ENCODE measurements at regions not wholly inside any gene's neighbourhood (a gene's known extent, or its start where the extent isn't known, plus 50 kb on each side); places are given as distances from the start of the nearest gene placed in this dataset.
"Not testable (repeated sequence)": the region's sequence is repeated elsewhere in the genome, so short reads cannot be mapped to it uniquely, and the experiment has no call there.

DNA sequence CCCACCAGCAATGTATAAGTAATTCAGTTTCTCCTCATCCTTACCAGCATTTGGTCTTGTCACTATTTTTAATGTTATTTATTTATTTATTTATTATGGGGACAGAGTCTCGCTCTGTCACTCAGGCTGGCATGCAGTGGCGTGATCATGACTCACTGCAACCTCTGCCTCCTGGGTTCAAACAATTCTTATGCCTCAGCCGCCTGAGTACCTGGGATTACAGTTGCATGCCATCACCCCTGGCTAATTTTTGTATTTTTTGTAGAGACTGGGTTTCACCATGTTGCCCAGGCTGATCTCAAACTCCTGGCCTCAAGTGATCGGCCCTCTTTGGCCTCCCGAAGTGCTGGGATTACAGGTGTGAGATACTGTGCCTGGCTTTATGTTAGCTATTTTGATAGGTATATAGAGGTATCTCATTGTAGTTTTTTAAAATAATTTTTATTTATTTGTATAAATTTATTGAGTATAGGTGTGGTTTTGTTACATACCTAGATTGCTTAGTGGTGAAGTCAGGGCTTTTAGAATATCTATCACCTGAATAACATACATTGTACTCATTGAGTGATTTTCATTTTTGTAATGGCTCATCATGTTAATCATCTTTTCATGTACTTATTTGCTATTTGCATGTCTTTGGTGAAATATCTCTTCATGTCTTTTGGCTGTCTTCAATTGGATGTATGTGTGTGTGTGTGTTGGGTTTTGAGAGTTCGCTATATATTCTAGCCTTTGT is 53.3 kb downstream of the TANC2 start:
- no peaks in the 10 kb centered on the region for H3K4me1 ChIP-seq
- no peaks in the 10 kb centered on the region for H3K9me3 ChIP-seq (ENCODE audit: control insufficient read depth, low read length)
- H3K4me2 ChIP-seq (ENCODE audit: low read length), result no peak overlapping the region
- no peak overlapping the region for H3K9ac ChIP-seq
- no peak overlapping the region for H3K4me3 ChIP-seq (ENCODE audit: low read depth, low read length)
- H3K27me3 ChIP-seq (ENCODE audit: control insufficient read depth, insufficient read depth, low read length), result no peaks in the 10 kb centered on the region
- peaks cover 50% of the 10 kb centered on the region for H3K79me2 ChIP-seq
- TF ChIP-seq, protein P1, sequence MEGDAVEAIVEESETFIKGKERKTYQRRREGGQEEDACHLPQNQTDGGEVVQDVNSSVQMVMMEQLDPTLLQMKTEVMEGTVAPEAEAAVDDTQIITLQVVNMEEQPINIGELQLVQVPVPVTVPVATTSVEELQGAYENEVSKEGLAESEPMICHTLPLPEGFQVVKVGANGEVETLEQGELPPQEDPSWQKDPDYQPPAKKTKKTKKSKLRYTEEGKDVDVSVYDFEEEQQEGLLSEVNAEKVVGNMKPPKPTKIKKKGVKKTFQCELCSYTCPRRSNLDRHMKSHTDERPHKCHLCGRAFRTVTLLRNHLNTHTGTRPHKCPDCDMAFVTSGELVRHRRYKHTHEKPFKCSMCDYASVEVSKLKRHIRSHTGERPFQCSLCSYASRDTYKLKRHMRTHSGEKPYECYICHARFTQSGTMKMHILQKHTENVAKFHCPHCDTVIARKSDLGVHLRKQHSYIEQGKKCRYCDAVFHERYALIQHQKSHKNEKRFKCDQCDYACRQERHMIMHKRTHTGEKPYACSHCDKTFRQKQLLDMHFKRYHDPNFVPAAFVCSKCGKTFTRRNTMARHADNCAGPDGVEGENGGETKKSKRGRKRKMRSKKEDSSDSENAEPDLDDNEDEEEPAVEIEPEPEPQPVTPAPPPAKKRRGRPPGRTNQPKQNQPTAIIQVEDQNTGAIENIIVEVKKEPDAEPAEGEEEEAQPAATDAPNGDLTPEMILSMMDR (IDR thresholded peaks at IDR 0.05), result no peak
- H2AFZ ChIP-seq, result no peak overlapping the region
- no peaks in the 10 kb centered on the region for H3K36me3 ChIP-seq (ENCODE audit: control insufficient read depth, insufficient read depth, low read length)
- H3K27ac ChIP-seq, result no peak overlapping the region

DNA sequence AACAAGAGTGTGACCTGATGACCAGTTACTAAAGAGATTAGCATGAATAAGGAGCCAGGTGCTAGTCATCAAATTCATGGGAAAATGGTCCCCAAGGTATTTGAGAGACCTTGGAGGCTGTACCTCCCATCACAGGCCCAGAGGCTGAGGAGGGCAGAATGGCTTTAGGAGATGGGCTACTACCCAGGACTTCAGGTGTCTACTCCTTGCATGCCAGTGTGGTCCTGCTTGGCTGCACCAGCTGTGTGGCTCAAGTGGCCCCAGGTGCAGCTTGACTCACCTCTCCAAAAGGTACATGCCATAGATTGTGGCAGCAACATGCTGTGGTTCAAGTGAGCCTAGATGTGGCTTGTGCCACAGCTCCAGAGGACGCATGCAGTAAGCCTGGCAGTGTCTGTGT is 56.5 kb downstream of the TANC2 start:
- TF ChIP-seq, protein P1 (IDR thresholded peaks at IDR 0.05), result no peak
- no peak overlapping the region for H3K4me2 ChIP-seq (ENCODE audit: low read length)
- H3K27ac ChIP-seq, result no peak overlapping the region

DNA sequence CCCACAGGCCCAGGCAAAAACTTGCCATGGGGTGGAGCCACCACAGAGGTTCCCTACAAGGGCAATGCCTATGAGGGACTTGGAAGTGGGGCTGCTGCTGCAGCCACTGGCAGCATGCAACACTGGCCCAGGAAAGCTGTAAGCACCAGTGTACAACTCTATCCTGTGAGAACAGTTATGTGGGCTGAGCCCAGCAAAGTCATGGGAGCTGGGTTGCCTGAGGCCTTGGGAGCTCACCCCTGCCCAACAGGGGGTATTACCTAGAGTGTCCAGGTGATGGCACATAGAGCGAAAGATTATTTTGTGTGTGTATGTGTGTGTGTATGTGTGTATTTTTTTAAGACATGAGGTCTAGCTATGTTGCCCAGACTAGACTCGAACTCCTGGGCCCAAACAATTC is 57.0 kb downstream of the TANC2 start:
- H3K9ac ChIP-seq, result no peak overlapping the region
- no peak overlapping the region for H3K4me3 ChIP-seq (ENCODE audit: low read depth, low read length)
- no peak overlapping the region for H2AFZ ChIP-seq
- H3K9me3 ChIP-seq (ENCODE audit: control insufficient read depth, low read length), result no peaks in the 10 kb centered on the region
- no peaks in the 10 kb centered on the region for H3K36me3 ChIP-seq (ENCODE audit: control insufficient read depth, insufficient read depth, low read length)
- no peak overlapping the region for H3K4me2 ChIP-seq (ENCODE audit: low read length)
- no peaks in the 10 kb centered on the region for H3K27me3 ChIP-seq (ENCODE audit: control insufficient read depth, insufficient read depth, low read length)
- peaks cover 58% of the 10 kb centered on the region for H3K79me2 ChIP-seq
- H3K4me1 ChIP-seq, result no peaks in the 10 kb centered on the region
- no peak overlapping the region for H3K27ac ChIP-seq
- TF ChIP-seq, protein P1 (IDR thresholded peaks at IDR 0.05), result no peak

More for the DNA sequence above, 56.5 kb downstream of the TANC2 start:
- H3K9ac ChIP-seq, result no peak overlapping the region
- no peaks in the 10 kb centered on the region for H3K4me1 ChIP-seq
- H3K4me3 ChIP-seq (ENCODE audit: low read depth, low read length), result no peak overlapping the region
- H3K27me3 ChIP-seq (ENCODE audit: control insufficient read depth, insufficient read depth, low read length), result no peaks in the 10 kb centered on the region
- no peaks in the 10 kb centered on the region for H3K9me3 ChIP-seq (ENCODE audit: control insufficient read depth, low read length)
- no peaks in the 10 kb centered on the region for H3K36me3 ChIP-seq (ENCODE audit: control insufficient read depth, insufficient read depth, low read length)
- peaks cover 59% of the 10 kb centered on the region for H3K79me2 ChIP-seq
- H2AFZ ChIP-seq, result no peak overlapping the region

DNA sequence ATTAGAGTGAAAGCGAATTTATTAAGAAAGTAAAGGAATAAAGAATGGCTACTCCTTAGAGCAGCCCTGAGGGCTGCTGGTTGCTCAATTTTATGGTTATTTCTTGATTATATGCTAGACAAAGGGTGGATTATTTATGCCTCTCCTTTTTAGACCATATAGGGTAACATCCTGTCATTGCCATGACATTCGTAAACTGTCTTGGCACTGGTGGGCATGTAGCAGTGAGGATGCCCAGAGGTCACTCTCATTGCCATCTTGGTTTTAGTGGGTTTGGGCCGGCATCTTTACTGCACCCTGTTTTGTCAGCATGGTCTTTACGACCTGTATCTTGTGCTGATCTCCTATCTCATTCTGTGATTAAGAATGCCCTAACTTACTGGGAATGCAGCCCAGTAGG is 58.2 kb downstream of the TANC2 start:
- Histone ChIP-seq H3K4me2 (ENCODE audit: low read length) (no peak overlapping the region), H3K79me2 (peaks cover 52% of the 10 kb centered on the region), H3K27me3 (ENCODE audit: control insufficient read depth, insufficient read depth, low read length) (no peaks in the 10 kb centered on the region), H2AFZ (no peak overlapping the region), H3K9me3 (ENCODE audit: control insufficient read depth, low read length) (no peaks in the 10 kb centered on the region), H3K4me1 (no peaks in the 10 kb centered on the region), H3K9ac (no peak overlapping the region), H3K36me3 (ENCODE audit: control insufficient read depth, insufficient read depth, low read length) (no peaks in the 10 kb centered on the region), H3K4me3 (ENCODE audit: low read depth, low read length) (no peak overlapping the region), H3K27ac (no peak overlapping the region)
- TF ChIP-seq, protein P1 (IDR thresholded peaks at IDR 0.05), result no peak

DNA sequence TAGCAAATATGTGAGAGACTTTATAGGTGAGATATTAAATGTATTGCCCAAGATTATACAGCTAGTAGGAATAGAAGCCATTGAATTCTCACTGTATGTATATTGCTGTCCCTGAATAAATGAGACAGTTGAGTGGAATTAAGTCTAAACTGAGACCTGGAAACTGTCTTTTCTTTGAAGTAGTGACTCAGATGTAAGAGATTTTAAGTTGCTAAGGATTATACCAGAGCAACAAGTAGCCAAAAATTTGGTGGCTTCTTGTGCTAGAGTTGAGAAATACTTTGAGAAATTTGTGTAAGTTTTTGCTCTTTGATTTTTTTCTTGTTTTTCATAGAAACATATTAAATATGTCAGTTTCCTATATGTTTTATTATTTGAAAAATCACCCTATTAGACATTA is 58.7 kb downstream of the TANC2 start:
- H3K27ac ChIP-seq, result no peak overlapping the region
- TF ChIP-seq, protein P1 (IDR thresholded peaks at IDR 0.05), result no peak
- no peaks in the 10 kb centered on the region for H3K36me3 ChIP-seq (ENCODE audit: control insufficient read depth, insufficient read depth, low read length)
- H3K9me3 ChIP-seq (ENCODE audit: control insufficient read depth, low read length), result no peaks in the 10 kb centered on the region
- no peak overlapping the region for H3K9ac ChIP-seq
- H3K79me2 ChIP-seq, result peaks cover 51% of the 10 kb centered on the region
- H3K4me1 ChIP-seq, result no peaks in the 10 kb centered on the region
- H3K4me2 ChIP-seq (ENCODE audit: low read length), result no peak overlapping the region
- no peak overlapping the region for H3K4me3 ChIP-seq (ENCODE audit: low read depth, low read length)
- H3K27me3 ChIP-seq (ENCODE audit: control insufficient read depth, insufficient read depth, low read length), result no peaks in the 10 kb centered on the region
- H2AFZ ChIP-seq, result no peak overlapping the region

DNA sequence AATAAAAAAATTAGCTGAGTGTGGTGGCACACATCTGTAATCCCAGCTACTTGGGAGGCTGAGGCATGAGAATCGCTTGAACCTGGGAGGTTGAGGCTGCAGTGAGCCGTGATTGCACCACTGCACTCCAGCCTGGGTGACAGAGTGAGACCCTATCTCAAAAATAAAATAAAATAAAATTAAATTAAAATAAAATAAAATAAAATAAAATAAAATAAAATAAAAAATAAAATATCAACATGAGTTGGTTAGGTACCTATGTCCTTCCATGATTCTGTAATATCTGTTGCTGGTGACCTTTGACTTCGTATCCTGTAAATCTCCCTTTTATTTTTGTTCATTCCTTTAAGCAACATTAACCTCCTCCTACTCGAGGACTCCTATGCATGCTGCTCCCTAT is 59.6 kb downstream of the TANC2 start:
- H2AFZ ChIP-seq; H3K4me2 ChIP-seq (ENCODE audit: low read length); H3K36me3 ChIP-seq (ENCODE audit: control insufficient read depth, insufficient read depth, low read length); H3K4me1 ChIP-seq; H3K27me3 ChIP-seq (ENCODE audit: control insufficient read depth, insufficient read depth, low read length); H3K27ac ChIP-seq; H3K9ac ChIP-seq; H3K4me3 ChIP-seq (ENCODE audit: low read depth, low read length); H3K9me3 ChIP-seq (ENCODE audit: control insufficient read depth, low read length): not testable (repeated sequence)
- H3K79me2 ChIP-seq, result peaks cover 42% of the 10 kb centered on the region
